ENCODE measurements at regions not wholly inside any gene's neighbourhood (a gene's known extent, or its start where the extent isn't known, plus 50 kb on each side); places are given as distances from the start of the nearest gene placed in this dataset.
A peak's percentile ranks its signal among the peaks of the same experiment; 100 is the strongest.
"Not testable (repeated sequence)": the region's sequence is repeated elsewhere in the genome, so short reads cannot be mapped to it uniquely, and the experiment has no call there.

- H3K27me3 ChIP-seq (ENCODE audit: control insufficient read depth, insufficient read depth, low read length); H3K36me3 ChIP-seq (ENCODE audit: control insufficient read depth in 2 of 3, insufficient read depth in 3 of 3, low read length in 3 of 3); DNase-seq; H3K4me1 ChIP-seq (ENCODE audit: control insufficient read depth in 2 of 3, insufficient read depth in 2 of 3, low read depth in 1 of 3, low read length in 3 of 3); H3K4me3 ChIP-seq (ENCODE audit: low read length in 3 of 3); H3K9ac ChIP-seq (ENCODE audit: low read length in 3 of 3); H3K27ac ChIP-seq (ENCODE audit: low read depth in 2 of 2, low read length in 2 of 2); intact Hi-C loops (cut with DNase I); FAIRE-seq; H3K9me3 ChIP-seq (ENCODE audit: control insufficient read depth in 2 of 3, insufficient read depth in 1 of 3, low read length in 3 of 3): not testable (repeated sequence)
Measured at GRCh38 chr11:14573539-14574057, 53.4 kb upstream of the PSMA1 start.

- no peak overlapping the region for H3K4me3 ChIP-seq (ENCODE audit: low read length in 3 of 3)
- intact Hi-C loops (cut with DNase I), result no loop called here
- H3K36me3 ChIP-seq (ENCODE audit: control insufficient read depth in 2 of 3, insufficient read depth in 3 of 3, low read length in 3 of 3), result no peaks in the 10 kb centered on the region
- no peak overlapping the region for H3K9ac ChIP-seq (ENCODE audit: low read length in 3 of 3)
- H3K4me1 ChIP-seq (ENCODE audit: control insufficient read depth in 2 of 3, insufficient read depth in 2 of 3, low read depth in 1 of 3, low read length in 3 of 3), result peaks cover 0 to 3% (median 0%) of the 10 kb centered on the region in 3 donors
- no peaks in the 10 kb centered on the region for H3K27me3 ChIP-seq (ENCODE audit: control insufficient read depth, insufficient read depth, low read length)
- FAIRE-seq (no peak), DNase-seq (no peak)
- no peaks in the 10 kb centered on the region for H3K9me3 ChIP-seq (ENCODE audit: control insufficient read depth in 2 of 3, insufficient read depth in 1 of 3, low read length in 3 of 3)
- H3K27ac ChIP-seq (ENCODE audit: low read depth in 2 of 2, low read length in 2 of 2), result no peak overlapping the region
- TF ChIP-seq, protein P1, sequence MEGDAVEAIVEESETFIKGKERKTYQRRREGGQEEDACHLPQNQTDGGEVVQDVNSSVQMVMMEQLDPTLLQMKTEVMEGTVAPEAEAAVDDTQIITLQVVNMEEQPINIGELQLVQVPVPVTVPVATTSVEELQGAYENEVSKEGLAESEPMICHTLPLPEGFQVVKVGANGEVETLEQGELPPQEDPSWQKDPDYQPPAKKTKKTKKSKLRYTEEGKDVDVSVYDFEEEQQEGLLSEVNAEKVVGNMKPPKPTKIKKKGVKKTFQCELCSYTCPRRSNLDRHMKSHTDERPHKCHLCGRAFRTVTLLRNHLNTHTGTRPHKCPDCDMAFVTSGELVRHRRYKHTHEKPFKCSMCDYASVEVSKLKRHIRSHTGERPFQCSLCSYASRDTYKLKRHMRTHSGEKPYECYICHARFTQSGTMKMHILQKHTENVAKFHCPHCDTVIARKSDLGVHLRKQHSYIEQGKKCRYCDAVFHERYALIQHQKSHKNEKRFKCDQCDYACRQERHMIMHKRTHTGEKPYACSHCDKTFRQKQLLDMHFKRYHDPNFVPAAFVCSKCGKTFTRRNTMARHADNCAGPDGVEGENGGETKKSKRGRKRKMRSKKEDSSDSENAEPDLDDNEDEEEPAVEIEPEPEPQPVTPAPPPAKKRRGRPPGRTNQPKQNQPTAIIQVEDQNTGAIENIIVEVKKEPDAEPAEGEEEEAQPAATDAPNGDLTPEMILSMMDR (IDR thresholded peaks at IDR 0.05; ENCODE audit: borderline replicate concordance, extremely low read depth, insufficient read depth), result no peak
Measured at GRCh38 chr11:14577292-14577691, 57.1 kb upstream of the PSMA1 start.

- no peak for FAIRE-seq
- peak overlapping the region in 1 of 2 donors; percentile 18 for H3K27ac ChIP-seq (ENCODE audit: low read depth in 2 of 2, low read length in 2 of 2)
Measured at GRCh38 chr11:14577835-14578529, 57.8 kb upstream of the PSMA1 start.

DNA sequence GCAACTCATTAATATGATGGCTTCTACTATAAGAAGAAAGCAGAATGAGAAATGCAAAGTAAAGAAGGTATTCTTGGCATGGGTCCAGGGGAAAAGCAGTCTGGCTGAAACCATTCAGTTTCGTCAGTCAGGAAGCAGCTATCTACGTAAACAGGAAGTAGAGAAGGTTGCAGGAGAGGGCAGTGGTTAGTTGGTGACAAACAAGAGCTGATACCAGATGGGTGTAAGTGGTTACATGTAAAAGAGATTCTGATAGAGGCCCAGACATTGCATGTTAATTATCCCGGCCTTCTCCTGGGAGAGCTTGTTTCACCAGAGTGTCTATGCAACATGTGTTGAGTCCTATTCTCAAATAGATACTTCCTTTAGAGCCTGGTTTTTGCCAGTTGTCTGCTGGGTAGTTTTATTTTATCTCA, 58.4 kb upstream of the PSMA1 start:
- DNase-seq, result peak in 2 of 5 donors; percentile 30 to 52
- Histone ChIP-seq H3K4me3 (ENCODE audit: low read length in 3 of 3) (peak overlapping the region in 1 of 3 donors; percentile 12), H3K27me3 (ENCODE audit: control insufficient read depth, insufficient read depth, low read length) (no peaks in the 10 kb centered on the region), H3K4me1 (ENCODE audit: control insufficient read depth in 2 of 3, insufficient read depth in 2 of 3, low read depth in 1 of 3, low read length in 3 of 3) (peaks cover 0 to 9% (median 7%) of the 10 kb centered on the region in 3 donors), H3K9ac (ENCODE audit: low read length in 3 of 3) (no peak overlapping the region), H3K9me3 (ENCODE audit: control insufficient read depth in 2 of 3, insufficient read depth in 1 of 3, low read length in 3 of 3) (no peaks in the 10 kb centered on the region), H3K36me3 (ENCODE audit: control insufficient read depth in 2 of 3, insufficient read depth in 3 of 3, low read length in 3 of 3) (no peaks in the 10 kb centered on the region), H3K27ac (ENCODE audit: low read depth in 2 of 2, low read length in 2 of 2) (peak overlapping the region in 1 of 2 donors; percentile 35)
- intact Hi-C loops (cut with DNase I), result no loop called here
- TF ChIP-seq, protein P1 (IDR thresholded peaks at IDR 0.05; ENCODE audit: borderline replicate concordance, extremely low read depth, insufficient read depth), result no peak
- FAIRE-seq, result no peak

More at GRCh38 chr11:14577835-14578529, 57.8 kb upstream of the PSMA1 start:
- Histone ChIP-seq H3K36me3 (ENCODE audit: control insufficient read depth in 2 of 3, insufficient read depth in 3 of 3, low read length in 3 of 3) (no peaks in the 10 kb centered on the region), H3K9me3 (ENCODE audit: control insufficient read depth in 2 of 3, insufficient read depth in 1 of 3, low read length in 3 of 3) (no peaks in the 10 kb centered on the region), H3K4me3 (ENCODE audit: low read length in 3 of 3) (no peak overlapping the region), H3K27me3 (ENCODE audit: control insufficient read depth, insufficient read depth, low read length) (no peaks in the 10 kb centered on the region), H3K4me1 (ENCODE audit: control insufficient read depth in 2 of 3, insufficient read depth in 2 of 3, low read depth in 1 of 3, low read length in 3 of 3) (peaks cover 0 to 5% (median 3%) of the 10 kb centered on the region in 3 donors), H3K9ac (ENCODE audit: low read length in 3 of 3) (no peak overlapping the region)
- no peak for DNase-seq
- TF ChIP-seq, protein P1 (IDR thresholded peaks at IDR 0.05; ENCODE audit: borderline replicate concordance, extremely low read depth, insufficient read depth), result no peak
- intact Hi-C loops (cut with DNase I), result no loop called here
